Stimulated activated CD4-positive, alpha-beta T cell treated with anti-CD3 and anti-CD28 coated beads, Interleukin-1b, Interleukin-23, amount 100 ng/mL, for 1 hour (primary cell): ENCODE measurements at regions not wholly inside any gene's neighbourhood (a gene's known extent, or its start where the extent isn't known, plus 50 kb on each side); places are given as distances from the start of the nearest gene placed in this dataset.

ENCODE experiments used
- DNase-seq, 2 donors: peaks; one replicate each; pipeline ENCODE4 v3.0.0-alpha.2; 2020; ENCODE audit warnings: low read depth in 2 of 2

DNA sequence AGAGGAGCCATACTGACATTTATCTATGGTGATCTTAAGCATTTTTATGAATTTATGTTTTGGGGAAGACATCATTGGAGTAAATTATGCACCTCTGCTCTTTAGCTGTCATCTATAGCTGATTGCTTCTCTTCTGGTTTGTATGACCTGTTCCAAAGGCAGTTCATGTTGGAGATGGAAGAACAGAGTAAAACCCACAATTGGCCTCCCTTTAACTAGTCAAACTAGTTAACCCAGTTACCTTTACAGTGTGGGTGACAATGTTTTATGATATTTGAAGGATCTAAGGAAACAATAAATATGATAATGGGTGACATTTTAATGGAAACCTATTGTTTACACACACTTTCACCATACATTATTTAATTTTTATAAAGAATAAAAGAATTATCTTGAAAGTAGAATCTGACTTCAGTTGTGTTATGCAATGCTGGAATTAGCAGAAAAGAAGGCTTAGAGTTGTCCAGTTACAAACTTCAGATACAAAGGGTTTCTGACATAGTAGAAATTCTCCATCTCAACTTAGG lies 263.5 kb downstream of the NFKBIZ start:
- no peak for DNase-seq

DNA sequence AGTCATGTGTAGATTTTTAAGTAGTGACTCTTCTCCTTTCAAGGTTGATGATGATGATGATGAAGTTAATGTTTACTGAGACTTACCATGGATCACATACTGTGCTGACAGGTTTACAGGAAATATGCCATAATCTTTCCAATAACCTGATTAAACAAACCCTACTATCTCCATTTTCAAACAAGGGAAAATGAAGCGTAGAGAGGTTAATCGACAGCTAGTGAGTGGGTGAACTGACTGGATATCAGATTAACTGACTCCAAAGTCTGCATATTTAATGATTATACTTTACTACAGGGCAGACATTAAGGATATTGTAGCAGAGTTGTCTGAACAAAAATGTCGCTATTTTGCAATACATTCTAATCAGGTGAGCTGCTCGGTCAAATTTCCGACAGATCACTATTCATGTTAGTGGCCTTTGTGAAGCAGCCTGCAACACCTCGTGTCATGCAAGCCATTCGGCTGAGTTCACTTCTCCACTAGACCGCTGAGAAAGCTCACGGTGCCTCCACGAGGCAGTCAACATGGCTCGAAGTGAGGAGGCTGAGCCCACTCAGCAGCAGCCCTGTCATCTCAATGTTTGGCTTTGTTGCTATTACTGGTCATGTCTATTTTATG lies 264.2 kb downstream of the NFKBIZ start:
- DNase-seq: no peak

DNA sequence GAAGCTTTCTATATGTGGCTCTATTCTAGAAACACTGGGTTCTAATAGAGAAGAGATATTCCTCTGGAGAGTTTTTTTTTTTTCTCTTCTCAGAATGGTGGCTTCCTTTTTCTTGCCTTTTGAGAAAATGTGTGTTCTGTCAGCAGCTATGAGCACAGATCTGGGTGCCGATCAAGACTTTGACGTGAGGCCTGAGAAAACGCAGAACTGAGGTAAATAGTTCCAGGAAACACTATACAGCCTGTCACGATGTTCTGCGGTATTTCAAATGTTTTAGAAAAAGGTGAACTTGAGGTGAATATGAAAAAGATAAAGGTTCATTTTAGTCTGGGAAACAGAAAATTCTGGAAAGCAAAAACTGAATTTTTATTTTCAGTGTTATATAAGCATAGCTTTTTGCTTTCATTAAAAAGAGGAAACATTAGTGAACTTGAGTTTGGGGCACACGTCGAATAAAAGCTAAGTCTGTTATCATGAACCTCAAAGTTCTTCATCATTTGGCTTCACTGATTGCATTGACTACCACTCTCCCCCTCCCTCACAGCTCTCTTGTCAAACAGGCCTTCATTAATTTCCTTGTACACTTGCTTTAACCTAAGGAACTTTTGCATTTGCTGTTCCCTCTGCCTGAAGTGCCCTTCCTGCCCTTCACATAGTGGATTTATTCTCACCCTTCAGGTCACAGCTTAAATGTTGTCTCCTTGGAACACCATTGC lies 265.1 kb downstream of the NFKBIZ start:
- DNase-seq: peak in 1 of 2 donors; percentile 6

DNA sequence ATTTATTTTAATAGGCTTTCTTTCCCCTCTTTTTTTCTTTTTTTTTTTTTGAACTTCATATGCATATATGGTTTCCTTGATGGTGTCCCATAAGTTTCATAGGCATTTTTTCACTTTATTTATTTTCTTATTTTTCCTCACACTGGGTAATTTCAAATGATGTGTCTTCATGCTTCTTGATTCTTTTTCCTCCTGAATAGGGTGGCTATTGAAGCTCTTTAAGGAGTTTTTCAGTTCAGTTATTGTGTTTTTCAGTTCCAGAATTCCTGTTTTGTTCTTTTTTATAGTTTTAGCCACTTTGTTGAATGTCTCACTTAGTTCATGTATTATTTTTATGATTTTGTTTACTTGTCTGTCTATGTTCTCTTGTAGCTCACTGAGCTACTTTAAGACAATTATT lies 273.2 kb downstream of the NFKBIZ start:
- no peak for DNase-seq

DNA sequence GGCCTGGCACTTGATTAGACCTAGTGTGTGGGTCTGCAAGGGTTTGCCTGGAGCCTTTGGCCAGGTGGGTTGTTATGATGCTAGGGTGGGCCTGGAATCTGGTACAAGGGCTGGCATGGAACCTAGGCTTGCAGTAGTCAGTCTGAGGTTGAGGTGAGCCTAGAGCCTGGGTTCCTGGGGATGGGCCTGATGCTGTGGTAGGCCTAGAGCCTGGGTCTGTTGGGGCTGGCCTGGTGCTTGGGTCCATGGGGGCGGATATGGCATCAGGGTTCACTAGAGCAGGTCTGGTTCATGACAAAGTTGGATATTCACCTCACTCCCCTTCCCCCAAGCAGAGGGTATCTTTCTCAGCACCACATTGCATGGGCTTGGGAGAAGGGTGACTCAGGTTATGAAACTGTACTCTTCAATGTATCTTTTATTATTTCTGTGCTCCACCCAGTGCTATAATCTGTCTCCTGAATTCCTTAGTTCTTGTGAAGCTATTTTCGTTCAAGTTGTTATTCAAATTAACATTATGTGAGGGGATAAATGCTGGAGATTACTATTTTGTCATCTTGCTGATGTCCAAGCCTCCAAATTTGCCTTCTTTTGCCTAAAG lies 274.4 kb downstream of the NFKBIZ start:
- no peak for DNase-seq

DNA sequence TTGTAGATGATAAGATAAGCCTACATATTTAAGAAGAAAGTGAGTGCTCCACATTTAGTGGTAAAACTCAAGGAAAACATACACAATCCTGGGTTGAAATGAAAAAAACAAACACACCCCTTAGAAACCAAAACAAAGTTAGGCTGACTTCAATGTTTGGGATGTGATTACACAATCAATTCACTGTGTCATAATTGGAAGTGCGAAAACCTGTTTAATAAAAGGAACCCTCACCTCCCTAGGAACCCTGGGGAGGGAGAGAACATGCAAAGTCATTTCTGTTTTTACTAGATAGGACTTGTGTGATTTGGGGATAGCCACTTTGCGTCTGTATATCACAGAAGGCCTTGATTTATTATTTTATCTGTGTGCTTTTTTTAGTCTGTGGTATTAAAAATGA lies 275.0 kb downstream of the NFKBIZ start:
- no peak for DNase-seq

DNA sequence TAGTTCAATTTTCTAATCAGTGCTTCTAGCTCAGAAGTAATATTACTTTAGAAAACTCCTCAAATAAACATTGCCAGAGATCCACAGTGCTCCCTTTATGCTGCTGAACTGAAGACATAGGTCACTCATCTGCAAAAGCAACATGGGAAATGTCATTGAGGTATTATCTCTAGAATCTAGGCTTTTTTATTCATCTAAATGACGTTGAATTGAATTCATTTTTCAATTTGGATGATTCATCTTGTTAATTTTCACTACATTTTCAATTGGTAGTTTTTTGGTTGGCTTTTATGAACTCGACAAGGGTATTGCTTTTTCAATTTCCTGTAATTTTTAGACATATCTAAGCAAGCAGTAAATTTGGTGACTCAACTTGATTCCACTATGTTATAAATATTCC lies 275.4 kb downstream of the NFKBIZ start:
- no peak for DNase-seq

DNA sequence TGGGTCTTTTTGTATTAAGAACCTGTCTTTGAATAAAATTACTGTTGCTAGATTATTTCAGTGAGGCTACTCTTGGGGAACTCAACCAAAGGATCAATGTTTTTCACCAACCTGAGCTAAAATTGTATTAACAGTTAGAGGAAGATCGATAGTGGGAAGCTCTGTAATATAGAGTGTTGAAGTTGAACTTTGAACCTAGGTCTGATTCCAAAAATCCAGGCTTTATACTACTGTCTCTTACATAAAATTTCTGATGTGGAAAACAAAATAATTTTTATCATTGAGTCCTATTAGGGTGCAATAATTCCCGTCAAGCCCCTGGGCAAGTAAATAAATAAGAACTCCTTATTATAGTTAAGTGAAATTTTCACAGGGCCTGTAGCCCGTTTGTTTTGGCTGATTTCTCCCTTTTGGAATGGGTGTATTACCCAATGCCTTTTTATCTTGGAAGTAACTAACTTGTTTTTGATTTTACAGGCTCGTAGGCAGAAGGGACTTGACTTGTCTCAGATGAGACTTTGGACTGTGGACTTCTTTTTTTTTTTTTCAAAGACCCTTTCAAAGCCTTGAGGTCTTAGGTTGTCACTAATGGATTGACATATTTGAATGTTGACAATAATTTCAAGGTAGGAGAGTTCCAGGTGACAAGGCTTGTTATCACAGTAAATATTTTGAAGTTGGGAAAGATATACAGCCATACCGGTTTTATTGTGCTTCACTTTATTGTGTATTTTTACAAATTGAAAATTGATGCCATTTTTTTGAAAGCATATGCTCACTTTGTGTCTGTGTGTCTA lies 276.1 kb downstream of the NFKBIZ start:
- DNase-seq: no peak

DNA sequence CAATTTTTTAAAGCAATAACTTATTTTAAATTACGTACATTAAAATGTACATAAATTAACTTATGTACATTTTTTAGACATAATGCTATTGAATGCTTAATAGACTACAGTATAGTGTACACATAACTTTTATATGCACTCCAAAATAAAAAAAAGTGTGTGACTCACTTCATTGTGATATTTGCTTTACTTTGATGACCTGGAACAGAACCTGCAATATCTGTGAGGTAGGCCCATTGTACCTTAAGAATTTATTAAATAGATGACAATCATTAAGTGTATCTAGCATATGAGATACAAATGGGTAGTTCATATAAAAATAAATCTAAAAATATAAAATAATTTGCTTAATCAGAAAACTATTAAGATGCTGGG lies 276.7 kb downstream of the NFKBIZ start:
- DNase-seq: no peak

DNA sequence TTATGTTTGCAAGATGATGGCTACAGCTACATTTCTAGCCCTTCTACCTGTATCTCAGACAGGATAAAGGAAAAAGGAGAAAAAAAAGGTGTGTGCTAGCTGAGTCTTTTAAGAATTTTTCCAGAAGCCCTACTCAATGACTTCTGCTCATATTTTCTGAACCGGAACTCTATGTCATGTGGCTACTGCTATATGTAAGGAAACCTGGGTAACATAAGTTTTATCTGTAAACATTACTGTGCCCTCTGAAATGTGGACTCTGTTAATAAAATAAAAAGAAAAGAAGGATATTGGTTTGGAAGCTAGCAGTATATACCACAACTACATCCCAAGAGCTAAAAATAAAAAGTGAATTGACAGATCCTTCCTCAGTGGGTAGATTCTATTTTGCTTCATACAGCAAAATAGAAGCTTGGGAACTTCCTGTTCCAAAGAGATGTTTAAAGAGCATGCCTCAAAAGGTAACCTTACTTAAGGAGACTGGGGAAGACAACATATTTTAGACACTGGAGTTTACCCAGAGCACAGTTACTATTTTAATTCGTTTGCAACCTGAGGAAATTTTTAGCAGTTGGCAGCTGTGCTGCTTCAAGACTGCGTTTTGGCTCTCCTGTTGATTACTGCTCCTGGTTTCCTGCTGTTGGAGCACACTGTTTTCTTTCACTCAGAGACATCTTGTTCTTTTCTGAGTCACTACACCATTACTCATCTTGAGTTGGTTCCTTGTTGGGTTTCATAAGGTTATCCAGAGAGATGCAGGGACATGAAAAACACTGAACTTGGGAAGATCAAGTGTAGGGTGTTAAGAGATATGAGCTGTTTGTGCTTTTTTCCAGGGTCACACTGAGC lies 280.7 kb downstream of the NFKBIZ start:
- no peak for DNase-seq

DNA sequence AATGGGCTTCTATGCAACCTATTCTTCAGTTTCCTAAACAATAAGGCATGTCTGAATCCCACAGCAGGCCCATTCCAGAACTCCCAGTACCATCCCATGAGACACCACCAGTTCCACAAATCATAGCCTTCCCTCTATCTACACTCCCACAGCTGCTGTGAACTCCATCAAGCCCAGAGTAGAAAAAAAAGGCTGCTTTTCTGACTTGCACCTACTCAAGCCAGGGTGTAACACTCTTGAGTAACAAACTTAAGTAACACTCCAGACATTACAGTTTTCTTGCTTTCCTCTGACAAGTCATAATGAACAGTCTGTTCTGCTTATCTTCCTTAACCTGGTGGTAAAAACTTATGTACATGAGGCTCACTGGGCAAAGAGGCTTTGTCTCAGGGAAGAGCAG lies 283.1 kb downstream of the NFKBIZ start:
- DNase-seq: no peak

DNA sequence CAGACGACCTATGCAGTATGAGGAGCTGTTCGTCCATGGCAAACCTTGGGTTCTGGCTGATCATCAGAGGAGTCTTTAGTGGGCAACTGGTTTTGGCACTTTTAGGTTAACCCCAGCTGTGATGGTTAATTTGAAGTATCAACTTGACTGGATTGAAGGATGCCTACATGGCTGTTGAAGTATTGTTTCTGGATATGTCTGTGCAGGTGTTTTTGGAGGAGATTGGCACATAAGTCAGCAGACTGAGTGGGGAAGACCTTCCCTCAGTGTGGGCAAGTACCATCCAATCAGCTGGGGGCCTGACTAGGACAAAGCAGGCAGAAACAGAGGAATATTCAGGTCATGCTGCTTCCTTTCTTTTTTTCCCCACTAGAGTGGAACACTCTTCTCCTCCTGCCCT lies 284.1 kb downstream of the NFKBIZ start:
- no peak for DNase-seq

DNA sequence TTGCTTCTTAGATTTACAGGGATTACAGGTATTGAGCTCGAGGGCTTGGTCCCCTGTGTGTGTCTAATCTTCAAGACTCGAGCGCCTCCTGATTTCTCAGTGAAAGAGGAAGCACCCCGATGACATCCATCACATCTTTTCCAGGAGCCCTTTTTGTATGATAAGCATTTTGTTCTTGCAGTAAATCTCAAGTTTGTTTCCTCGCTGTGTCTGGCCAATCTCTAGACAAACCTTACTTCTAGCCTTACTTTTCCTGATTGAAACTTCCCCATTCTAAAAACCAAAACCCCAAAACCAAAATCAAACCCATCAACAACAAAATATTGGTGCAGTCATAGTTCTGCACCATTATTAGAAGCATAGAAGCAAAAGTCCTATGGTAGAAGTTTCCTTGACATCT lies 286.0 kb downstream of the NFKBIZ start:
- DNase-seq: no peak

DNA sequence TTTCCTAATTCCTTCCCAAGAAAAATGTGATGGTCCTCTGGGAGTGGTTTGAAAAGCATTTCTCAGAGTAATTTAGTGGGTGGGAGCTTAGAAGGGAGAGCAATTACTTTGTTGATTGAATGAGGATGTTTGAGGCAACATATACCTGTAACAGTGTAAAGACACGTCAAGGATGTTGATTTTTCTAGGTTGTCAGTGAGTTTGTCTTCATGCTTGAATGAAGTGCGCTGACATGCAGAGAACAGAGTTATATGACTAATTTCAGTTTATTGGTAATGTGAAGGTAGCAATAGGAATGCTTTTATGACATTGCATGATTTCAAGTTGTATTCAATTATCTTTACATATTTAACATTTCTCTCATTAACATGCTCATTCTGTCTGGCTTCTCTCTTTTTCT lies 286.9 kb downstream of the NFKBIZ start:
- no peak for DNase-seq

DNA sequence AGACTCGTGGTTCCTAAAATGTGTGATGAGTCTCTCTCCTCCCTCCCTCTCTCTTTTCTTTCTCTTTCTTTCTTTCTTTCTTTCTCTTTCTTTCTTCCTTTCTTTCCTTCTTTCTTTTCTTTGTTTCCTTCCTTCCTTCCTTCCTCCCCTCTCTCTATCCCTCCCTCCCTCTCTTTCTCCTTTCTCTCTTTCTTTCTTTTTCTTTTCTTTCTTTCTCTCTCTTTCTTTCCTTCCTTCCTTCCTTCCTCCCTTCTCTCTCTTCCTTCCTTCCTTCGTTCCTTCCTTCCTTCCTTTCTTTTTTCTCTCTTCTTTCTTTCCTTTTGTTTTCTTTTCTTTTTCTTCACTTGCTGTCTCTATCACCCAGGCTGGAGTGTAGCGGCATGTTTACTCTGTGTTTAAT lies 290.8 kb downstream of the NFKBIZ start:
- no peak for DNase-seq

DNA sequence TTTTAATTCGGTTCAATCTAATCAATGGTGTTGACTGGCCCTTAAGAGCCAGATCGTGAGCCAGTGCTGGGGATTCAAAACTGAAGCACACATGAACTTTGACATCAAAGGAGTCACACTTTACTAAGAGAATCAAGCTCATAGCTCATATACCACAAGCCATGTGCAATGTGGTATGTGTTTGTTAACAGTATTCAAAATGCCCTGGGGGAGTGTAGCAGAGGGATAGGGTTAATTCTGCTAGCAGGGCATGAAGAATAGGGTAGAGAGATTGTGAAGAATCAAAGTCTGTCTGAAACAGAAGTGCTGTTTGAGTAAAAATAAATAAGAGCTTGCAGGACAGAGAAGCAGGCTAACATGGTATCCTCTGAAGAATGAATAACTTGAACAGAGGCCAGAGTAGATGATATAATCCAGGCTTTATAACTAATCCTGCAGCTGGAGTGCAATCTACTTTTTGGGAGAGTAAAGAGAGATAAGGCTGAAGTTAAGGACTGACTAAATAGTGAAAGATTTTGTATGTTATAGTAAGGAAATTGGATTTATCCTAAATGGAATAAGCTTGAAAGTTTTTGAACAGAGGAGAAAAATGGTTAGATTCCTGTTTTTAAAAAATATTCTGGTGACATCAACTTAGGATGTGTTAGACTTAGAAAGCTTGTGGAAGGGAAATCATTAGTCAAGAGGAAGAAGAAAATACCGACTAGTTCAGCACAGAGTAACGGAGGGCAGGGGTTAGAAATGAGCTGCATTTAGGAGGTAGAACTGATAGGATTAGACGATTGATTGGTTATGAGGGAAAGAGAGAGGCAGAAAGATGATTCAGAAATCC lies 292.0 kb downstream of the NFKBIZ start:
- DNase-seq: no peak

DNA sequence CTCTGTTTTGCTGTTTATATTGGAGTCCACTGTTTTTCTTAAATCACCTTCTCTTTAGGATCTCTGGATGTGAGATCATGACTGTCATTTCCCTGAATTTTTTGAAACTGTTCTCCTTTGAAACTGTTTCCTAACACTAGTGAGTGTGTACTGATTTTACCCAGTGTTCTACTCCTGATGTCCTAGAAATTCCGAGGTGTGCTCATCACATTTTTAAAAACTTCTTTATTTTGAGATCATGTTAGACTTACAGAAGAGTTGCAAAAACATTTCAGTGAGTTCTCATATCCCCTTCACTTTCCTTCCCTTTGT lies 292.6 kb downstream of the NFKBIZ start:
- DNase-seq: no peak

DNA sequence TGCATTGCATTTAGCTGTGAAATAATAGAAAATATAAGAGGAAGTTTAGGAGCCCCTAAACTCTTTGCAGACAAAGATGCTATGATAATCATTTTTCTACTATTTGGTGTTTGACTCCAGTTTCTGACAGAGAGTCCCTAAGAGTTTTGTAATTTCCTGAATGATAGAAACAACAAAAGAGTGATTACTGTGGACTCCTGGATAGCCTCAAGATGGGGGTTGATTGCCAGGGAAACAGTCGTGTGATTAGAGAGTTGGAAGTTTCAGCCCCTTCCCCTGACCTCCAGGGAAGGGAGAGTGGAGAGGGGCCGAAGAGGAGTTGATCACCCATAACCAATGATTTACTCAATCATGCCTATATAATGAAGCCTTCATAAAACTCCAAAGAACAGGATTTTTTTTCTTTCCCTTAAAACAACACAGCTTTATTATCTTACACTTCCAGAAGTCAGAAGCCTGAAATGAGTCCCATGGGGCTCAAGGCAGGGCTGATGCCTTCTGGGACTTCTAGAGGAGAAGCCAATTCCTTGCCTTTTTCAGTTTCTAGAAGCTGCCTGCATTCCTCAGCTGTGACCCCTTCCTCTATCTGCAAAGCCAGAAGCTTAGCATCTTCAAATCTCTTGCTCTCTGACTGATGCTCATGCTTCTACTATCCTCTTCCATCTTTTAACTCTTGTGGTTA lies 292.3 kb upstream of the ZPLD1 start:
- no peak for DNase-seq

DNA sequence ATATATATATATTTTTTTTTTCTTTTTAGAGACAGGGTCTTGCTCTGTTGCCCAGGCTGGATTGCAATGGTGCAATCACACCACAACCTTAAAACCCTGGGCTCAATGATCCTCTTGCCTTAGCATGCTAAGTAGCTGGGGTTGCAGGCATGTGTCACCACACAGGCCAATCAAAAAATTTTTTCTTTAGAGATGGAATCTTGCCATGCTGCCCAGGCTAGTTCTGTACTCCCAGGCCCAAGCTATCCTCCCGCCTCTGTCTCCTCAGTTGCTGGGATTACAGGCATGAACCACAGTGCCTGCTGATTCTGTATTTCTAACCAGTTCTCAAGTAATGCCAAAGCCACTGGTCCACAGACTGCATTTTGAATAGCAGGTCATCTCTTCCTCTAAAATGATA lies 291.3 kb upstream of the ZPLD1 start:
- no peak for DNase-seq

DNA sequence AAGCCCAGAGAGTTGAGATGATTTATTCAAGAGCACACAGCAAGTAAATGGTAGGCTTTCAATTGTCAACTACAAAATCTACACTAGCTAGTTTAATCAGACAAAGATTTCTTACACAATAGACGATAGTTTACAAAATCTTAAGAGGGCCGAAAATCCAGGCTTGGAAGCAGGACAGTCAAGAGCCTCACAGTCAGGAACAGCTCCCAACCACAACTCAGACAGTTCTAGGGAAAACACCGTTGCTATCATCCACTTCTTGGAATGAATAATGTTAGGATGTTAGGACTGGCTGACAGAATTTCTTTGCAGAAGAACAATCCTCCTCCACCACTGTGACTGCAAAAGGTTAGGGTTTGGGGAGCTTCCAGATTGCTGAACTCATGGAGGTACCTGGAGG lies 290.8 kb upstream of the ZPLD1 start:
- DNase-seq: no peak
